HepG2 (cell line): ENCODE measurements at regions not wholly inside any gene's neighbourhood (a gene's known extent, or its start where the extent isn't known, plus 50 kb on each side); places are given as distances from the start of the nearest gene placed in this dataset.
A peak's percentile ranks its signal among the peaks of the same experiment; 100 is the strongest.

ENCODE experiments used
- CREM ChIP-seq, 2 experiments: sonication (generic) in 1 of 2; formaldehyde crosslinking in 1 of 2; IDR thresholded peaks; 2 replicates each; pipeline versions ENCODE4 v1.4.0 to v1.6.1; 2016 to 2020; ENCODE audit warnings: antibody characterized with exemption in 1 of 2, mild to moderate bottlenecking in 1 of 2, missing genetic modification reagents in 1 of 2
- E2F2 ChIP-seq: sonication (generic); formaldehyde crosslinking; IDR thresholded peaks from 2 replicates; pipeline ENCODE4 v1.4.0; 2020; ENCODE audit warnings: missing genetic modification reagents, borderline replicate concordance
- EP300 ChIP-seq, 3 experiments: sonication (generic) in 1 of 3; formaldehyde crosslinking in 1 of 3; IDR thresholded peaks; 2 replicates each; pipeline versions ENCODE4 v1.5.1 to v1.6.1; 2011 to 2020; ENCODE audit warnings: low read depth in 2 of 3, low read length in 2 of 3, borderline replicate concordance in 1 of 3, improper control_type of control experiment in 1 of 3, mild to moderate bottlenecking in 1 of 3, missing genetic modification reagents in 1 of 3, moderate library complexity in 1 of 3
- FOXJ3 ChIP-seq: sonication (generic); formaldehyde crosslinking; IDR thresholded peaks from 2 replicates; pipeline ENCODE4 v1.4.0; 2020; ENCODE audit warnings: missing genetic modification reagents, mild to moderate bottlenecking, borderline replicate concordance
- MIXL1 ChIP-seq: IDR thresholded peaks from 2 replicates; pipeline ENCODE4 v1.6.1; 2016
- MTERF4 ChIP-seq: sonication (generic); formaldehyde crosslinking; IDR thresholded peaks from 2 replicates; pipeline ENCODE4 v1.8.0; 2023; ENCODE audit warnings: mild to moderate bottlenecking, missing genetic modification reagents
- SMAD3 ChIP-seq: sonication (generic); formaldehyde crosslinking; IDR thresholded peaks from 2 replicates; pipeline ENCODE4 v1.4.0; 2020; ENCODE audit warnings: missing genetic modification reagents
- SPEN ChIP-seq: sonication (generic); formaldehyde crosslinking; IDR thresholded peaks from 2 replicates; pipeline ENCODE4 v1.5.1; 2020; ENCODE audit warnings: low read depth, mild to moderate bottlenecking, missing genetic modification reagents
- TEAD3 ChIP-seq: optimal IDR thresholded peaks from 2 replicates; pipeline ENCODE3; 2016; ENCODE audit warnings: borderline replicate concordance
- TEF ChIP-seq: sonication (generic); formaldehyde crosslinking; IDR thresholded peaks from 2 replicates; pipeline ENCODE4 v1.5.0; 2020; ENCODE audit warnings: missing genetic modification reagents
- TFDP1 ChIP-seq: IDR thresholded peaks from 2 replicates; pipeline ENCODE4 v1.6.1; 2016; ENCODE audit warnings: missing compliant biosample characterization, missing genetic modification reagents, borderline replicate concordance
- ZBTB7B ChIP-seq: sonication (generic); formaldehyde crosslinking; IDR thresholded peaks from 2 replicates; pipeline ENCODE4 v1.4.0; 2020; ENCODE audit warnings: missing genetic modification reagents
- ZC3H13 ChIP-seq: sonication (generic); formaldehyde crosslinking; IDR thresholded peaks from 2 replicates; pipeline ENCODE4 v1.8.1; 2023; ENCODE audit warnings: mild to moderate bottlenecking, missing genetic modification reagents, moderate library complexity
- ZIK1 ChIP-seq: sonication (generic); formaldehyde crosslinking; IDR thresholded peaks from 2 replicates; pipeline ENCODE4 v1.5.0; 2020; ENCODE audit warnings: mild to moderate bottlenecking, low read depth, missing genetic modification reagents, borderline replicate concordance
- ZNF451 ChIP-seq: sonication (generic); formaldehyde crosslinking; IDR thresholded peaks from 2 replicates; pipeline ENCODE4 v1.5.0; 2020; ENCODE audit warnings: mild to moderate bottlenecking, missing genetic modification reagents
- TF ChIP-seq, protein P1 (sequence below): sonication (generic); formaldehyde crosslinking; IDR thresholded peaks from 2 replicates; pipeline ENCODE4 v1.5.0; 2020; ENCODE audit warnings: mild to moderate bottlenecking, missing genetic modification reagents, borderline replicate concordance
- TF ChIP-seq, protein P2 (sequence below): conservative IDR thresholded peaks from 2 replicates; pipeline ENCODE4 v1.6.1; 2018; ENCODE audit warnings: missing genetic modification reagents
- TF ChIP-seq, protein P3 (sequence below): sonication (generic); formaldehyde crosslinking; IDR thresholded peaks from 2 replicates; pipeline ENCODE4 v1.4.0; 2020; ENCODE audit warnings: low read depth, missing genetic modification reagents

DNA sequence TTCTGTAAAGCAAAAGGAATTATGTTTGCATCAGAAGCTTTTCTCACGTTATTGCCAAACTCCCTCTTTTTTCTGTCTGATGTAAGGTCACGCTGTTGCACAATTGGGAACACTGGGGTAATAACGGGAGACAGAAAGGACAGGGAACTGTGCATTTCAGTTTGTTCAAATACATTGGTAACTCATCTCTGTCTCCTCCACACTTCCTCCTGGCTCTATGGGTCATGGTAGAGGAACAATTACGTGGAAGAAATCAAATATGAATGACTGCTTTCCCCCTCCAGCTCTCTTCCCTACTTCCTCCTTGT, 132.2 kb upstream of the TNFAIP3 start (continued):
- TF ChIP-seq TFDP1 (CRISPR knock-in tag) (peak; percentile 82; the same call in 1 of the 2 replicates), EP300 (IDR thresholded peaks at IDR 0.05; ENCODE audit: low read depth in 2 of 2, low read length in 2 of 2) (peak; percentile 80 to 93; a peak in 3 of 4 replicates), EP300 (CRISPR knock-in tag; IDR thresholded peaks at IDR 0.05; ENCODE audit: borderline replicate concordance) (peak; percentile 81; the same call in 1 of the 2 replicates), SMAD3 (CRISPR knock-in tag) (peak; percentile 98), ZNF451 (CRISPR knock-in tag) (no peak), ZIK1 (CRISPR knock-in tag) (no peak), FOXJ3 (CRISPR knock-in tag) (peak; percentile 89; the same call in 1 of the 2 replicates), CREM (IDR thresholded peaks at IDR 0.05) (peak; percentile 82; the same call in 1 of the 2 replicates), CREM (CRISPR knock-in tag; IDR thresholded peaks at IDR 0.05) (no peak), MIXL1 (CRISPR knock-in tag) (peak; percentile 81), TEAD3 (peak; percentile 47), ZBTB7B (peak; percentile 42; the same call in 1 of the 2 replicates), E2F2 (CRISPR knock-in tag) (no peak), SPEN (CRISPR knock-in tag) (peak; percentile 48; the same call in 1 of the 2 replicates), TEF (CRISPR knock-in tag) (peak; percentile 77; the same call in 1 of the 2 replicates), ZC3H13 (no peak), MTERF4 (CRISPR knock-in tag) (no peak)
- TF ChIP-seq, protein P1, sequence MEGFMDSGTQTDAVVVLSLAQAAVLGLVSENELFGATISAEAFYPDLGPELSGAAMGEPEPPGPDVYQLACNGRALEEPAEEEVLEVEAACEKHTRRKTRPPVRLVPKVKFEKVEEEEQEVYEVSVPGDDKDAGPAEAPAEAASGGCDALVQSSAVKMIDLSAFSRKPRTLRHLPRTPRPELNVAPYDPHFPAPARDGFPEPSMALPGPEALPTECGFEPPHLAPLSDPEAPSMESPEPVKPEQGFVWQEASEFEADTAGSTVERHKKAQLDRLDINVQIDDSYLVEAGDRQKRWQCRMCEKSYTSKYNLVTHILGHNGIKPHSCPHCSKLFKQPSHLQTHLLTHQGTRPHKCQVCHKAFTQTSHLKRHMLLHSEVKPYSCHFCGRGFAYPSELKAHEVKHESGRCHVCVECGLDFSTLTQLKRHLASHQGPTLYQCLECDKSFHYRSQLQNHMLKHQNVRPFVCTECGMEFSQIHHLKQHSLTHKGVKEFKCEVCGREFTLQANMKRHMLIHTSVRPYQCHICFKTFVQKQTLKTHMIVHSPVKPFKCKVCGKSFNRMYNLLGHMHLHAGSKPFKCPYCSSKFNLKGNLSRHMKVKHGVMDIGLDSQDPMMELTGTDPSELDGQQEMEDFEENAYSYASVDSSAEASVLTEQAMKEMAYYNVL (CRISPR knock-in tag), result peak; percentile 91
- TF ChIP-seq, protein P2, sequence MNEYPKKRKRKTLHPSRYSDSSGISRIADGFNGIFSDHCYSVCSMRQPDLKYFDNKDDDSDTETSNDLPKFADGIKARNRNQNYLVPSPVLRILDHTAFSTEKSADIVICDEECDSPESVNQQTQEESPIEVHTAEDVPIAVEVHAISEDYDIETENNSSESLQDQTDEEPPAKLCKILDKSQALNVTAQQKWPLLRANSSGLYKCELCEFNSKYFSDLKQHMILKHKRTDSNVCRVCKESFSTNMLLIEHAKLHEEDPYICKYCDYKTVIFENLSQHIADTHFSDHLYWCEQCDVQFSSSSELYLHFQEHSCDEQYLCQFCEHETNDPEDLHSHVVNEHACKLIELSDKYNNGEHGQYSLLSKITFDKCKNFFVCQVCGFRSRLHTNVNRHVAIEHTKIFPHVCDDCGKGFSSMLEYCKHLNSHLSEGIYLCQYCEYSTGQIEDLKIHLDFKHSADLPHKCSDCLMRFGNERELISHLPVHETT (CRISPR knock-in tag), result no peak
- TF ChIP-seq, protein P3, sequence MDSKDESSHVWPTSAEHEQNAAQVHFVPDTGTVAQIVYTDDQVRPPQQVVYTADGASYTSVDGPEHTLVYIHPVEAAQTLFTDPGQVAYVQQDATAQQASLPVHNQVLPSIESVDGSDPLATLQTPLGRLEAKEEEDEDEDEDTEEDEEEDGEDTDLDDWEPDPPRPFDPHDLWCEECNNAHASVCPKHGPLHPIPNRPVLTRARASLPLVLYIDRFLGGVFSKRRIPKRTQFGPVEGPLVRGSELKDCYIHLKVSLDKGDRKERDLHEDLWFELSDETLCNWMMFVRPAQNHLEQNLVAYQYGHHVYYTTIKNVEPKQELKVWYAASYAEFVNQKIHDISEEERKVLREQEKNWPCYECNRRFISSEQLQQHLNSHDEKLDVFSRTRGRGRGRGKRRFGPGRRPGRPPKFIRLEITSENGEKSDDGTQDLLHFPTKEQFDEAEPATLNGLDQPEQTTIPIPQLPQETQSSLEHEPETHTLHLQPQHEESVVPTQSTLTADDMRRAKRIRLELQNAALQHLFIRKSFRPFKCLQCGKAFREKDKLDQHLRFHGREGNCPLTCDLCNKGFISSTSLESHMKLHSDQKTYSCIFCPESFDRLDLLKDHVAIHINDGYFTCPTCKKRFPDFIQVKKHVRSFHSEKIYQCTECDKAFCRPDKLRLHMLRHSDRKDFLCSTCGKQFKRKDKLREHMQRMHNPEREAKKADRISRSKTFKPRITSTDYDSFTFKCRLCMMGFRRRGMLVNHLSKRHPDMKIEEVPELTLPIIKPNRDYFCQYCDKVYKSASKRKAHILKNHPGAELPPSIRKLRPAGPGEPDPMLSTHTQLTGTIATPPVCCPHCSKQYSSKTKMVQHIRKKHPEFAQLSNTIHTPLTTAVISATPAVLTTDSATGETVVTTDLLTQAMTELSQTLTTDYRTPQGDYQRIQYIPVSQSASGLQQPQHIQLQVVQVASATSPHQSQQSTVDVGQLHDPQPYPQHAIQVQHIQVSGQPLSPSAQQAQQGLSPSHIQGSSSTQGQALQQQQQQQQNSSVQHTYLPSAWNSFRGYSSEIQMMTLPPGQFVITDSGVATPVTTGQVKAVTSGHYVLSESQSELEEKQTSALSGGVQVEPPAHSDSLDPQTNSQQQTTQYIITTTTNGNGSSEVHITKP (CRISPR knock-in tag), result 0 out of 2 replicates have a peak, but pooled peaks have one; percentile 55
